ENCODE measurements at regions not wholly inside any gene's neighbourhood (a gene's known extent, or its start where the extent isn't known, plus 50 kb on each side); places are given as distances from the start of the nearest gene placed in this dataset.

DNA sequence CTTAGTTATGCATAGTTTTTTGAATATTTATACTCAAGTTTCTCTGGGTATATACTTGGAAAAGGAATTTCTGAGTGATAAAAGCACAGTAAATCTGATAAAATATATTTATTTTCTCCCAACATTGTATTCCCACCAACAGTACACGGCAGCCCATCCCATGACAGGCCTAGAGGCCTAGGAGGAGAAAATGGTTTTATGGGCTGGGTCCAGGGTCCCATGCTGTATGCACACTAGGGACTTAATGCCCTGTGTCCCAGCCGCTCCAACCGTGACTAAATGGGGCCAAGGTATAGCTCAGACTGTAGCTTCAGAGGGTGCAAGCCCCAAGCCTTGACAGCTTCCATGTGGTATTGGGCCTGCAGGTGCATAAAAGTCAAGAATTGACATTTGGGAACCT is 1007.7 kb downstream of the DSC3 start:
- Mint-ChIP-seq H3K36me3 (ENCODE audit: low read depth) (no peaks in the 10 kb centered on the region), H3K9me3 (peaks cover 4% of the 10 kb centered on the region), H3K27ac (no peak overlapping the region), H3K4me3 (no peak overlapping the region), H3K27me3 (no peaks in the 10 kb centered on the region), H3K4me1 (no peaks in the 10 kb centered on the region)
- DNase-seq, result no peak
- no peak for ATAC-seq (ENCODE audit: low read depth)
- ChIA-PET CTCF (no interaction called here), POLR2A (no interaction called here)
- intact Hi-C loops (cut with micrococcal nuclease), result no loop called here
- TF ChIP-seq, protein P1, sequence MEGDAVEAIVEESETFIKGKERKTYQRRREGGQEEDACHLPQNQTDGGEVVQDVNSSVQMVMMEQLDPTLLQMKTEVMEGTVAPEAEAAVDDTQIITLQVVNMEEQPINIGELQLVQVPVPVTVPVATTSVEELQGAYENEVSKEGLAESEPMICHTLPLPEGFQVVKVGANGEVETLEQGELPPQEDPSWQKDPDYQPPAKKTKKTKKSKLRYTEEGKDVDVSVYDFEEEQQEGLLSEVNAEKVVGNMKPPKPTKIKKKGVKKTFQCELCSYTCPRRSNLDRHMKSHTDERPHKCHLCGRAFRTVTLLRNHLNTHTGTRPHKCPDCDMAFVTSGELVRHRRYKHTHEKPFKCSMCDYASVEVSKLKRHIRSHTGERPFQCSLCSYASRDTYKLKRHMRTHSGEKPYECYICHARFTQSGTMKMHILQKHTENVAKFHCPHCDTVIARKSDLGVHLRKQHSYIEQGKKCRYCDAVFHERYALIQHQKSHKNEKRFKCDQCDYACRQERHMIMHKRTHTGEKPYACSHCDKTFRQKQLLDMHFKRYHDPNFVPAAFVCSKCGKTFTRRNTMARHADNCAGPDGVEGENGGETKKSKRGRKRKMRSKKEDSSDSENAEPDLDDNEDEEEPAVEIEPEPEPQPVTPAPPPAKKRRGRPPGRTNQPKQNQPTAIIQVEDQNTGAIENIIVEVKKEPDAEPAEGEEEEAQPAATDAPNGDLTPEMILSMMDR (IDR thresholded peaks at IDR 0.05), result no peak

DNA sequence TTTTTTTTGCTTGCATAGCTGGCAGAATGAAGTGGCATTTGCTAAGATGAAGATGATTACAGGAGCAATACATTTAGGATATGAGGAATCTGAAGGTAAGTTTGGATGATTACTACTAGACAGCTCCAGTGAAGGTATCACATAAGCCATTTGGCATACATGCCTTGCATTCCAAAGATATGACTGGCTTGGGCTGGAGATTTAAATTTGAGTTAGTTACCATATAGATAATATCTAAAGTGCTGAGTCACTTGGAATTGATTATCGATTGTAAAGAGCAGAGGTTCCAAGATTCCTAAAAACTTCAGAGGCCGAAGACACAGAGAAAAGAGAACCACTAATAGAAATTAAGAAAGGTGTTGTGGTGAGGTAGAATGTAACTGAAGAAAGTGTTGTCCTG is 1026.4 kb downstream of the DSC3 start:
- TF ChIP-seq, protein P1 (IDR thresholded peaks at IDR 0.05), result no peak
- H3K36me3 Mint-ChIP-seq (ENCODE audit: low read depth), result no peaks in the 10 kb centered on the region
- no peak overlapping the region for H3K4me3 Mint-ChIP-seq
- ChIA-PET POLR2A (no interaction called here), CTCF (no interaction called here)
- peaks cover 6% of the 10 kb centered on the region for H3K9me3 Mint-ChIP-seq
- intact Hi-C loops (cut with micrococcal nuclease), result no loop called here
- no peak overlapping the region for H3K27ac Mint-ChIP-seq
- ATAC-seq (ENCODE audit: low read depth), result no peak
- no peaks in the 10 kb centered on the region for H3K4me1 Mint-ChIP-seq
- H3K27me3 Mint-ChIP-seq, result no peaks in the 10 kb centered on the region
- no peak for DNase-seq

DNA sequence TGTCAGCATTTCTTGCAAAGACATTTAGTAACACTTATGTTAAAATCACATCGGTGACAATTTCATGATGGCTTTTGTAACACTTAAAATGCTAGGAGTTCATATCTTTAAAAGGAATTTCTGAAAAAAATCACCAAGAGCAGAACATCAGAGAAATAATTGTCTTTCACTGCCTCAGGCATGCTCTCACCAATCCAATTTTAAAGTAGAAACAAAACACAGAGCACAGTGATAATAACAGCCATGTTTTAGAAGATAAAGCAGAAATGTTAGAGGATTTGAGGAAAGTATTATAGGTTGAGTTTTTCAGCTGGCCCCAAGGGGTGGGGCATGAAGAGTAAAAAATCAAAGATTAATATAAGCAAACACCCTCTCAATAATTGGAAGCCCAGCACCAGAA is 1037.6 kb downstream of the DSC3 start:
- no peak for DNase-seq
- H3K27me3 Mint-ChIP-seq, result no peaks in the 10 kb centered on the region
- H3K9me3 Mint-ChIP-seq, result peaks cover 2% of the 10 kb centered on the region
- no peak overlapping the region for H3K27ac Mint-ChIP-seq
- ATAC-seq (ENCODE audit: low read depth), result no peak
- no peak overlapping the region for H3K4me3 Mint-ChIP-seq
- CTCF ChIA-PET, result no interaction called here
- POLR2A ChIA-PET, result no interaction called here
- TF ChIP-seq, protein P1 (IDR thresholded peaks at IDR 0.05), result no peak
- H3K36me3 Mint-ChIP-seq (ENCODE audit: low read depth), result no peaks in the 10 kb centered on the region
- H3K4me1 Mint-ChIP-seq, result no peaks in the 10 kb centered on the region
- intact Hi-C loops (cut with micrococcal nuclease), result no loop called here

DNA sequence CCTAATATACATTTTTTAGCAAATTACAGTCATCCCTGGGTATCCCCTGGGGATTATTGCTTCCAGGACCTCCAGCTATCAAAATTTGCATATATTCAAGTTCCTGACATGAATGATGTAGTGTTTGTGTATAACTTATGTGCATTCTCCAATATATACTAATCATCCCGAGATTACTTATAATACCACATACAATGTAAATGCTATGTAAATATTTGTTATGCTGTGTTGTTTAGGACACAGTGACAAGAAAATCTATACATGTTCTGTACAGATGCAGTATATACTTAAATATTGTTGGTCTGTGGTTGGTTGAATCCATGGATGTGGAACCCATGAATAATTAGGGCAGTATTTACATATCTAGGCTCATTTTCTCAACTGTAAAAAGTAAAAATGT is 1060.3 kb downstream of the DSC3 start:
- no peaks in the 10 kb centered on the region for H3K4me1 Mint-ChIP-seq
- no peak overlapping the region for H3K4me3 Mint-ChIP-seq
- intact Hi-C loops (cut with micrococcal nuclease), result no loop called here
- H3K27me3 Mint-ChIP-seq, result no peaks in the 10 kb centered on the region
- ATAC-seq (ENCODE audit: low read depth), result no peak
- DNase-seq, result no peak
- ChIA-PET CTCF (no interaction called here), POLR2A (no interaction called here)
- H3K27ac Mint-ChIP-seq, result no peak overlapping the region
- H3K36me3 Mint-ChIP-seq (ENCODE audit: low read depth), result no peaks in the 10 kb centered on the region
- peaks cover 6% of the 10 kb centered on the region for H3K9me3 Mint-ChIP-seq
- TF ChIP-seq, protein P1 (IDR thresholded peaks at IDR 0.05), result no peak

DNA sequence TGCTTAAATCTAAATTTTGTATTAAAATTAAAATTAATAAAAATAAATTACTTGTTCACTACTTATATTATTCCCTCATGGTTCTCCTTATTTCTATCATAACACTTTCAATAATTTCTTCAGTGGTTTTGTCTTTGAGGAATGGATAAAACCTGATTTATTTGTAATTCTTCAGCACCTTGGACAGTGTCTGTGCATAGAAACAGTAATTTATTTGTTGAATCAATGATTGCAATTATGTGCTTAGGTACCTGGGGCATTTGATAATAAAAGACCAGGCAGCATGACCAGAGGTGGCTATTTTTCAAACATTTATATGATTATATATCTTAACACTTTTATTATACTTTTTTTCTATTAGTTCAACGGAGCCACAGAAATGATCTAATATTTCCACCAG is 1062.7 kb downstream of the DSC3 start:
- TF ChIP-seq, protein P1 (IDR thresholded peaks at IDR 0.05), result no peak
- CTCF ChIA-PET, result interaction anchor here (0.7 kb wide), 1 partner anchor 10 kb away, joined by 3 read pairs; no protein-coding TSS in a partner anchor
- Mint-ChIP-seq H3K27ac (no peak overlapping the region), H3K36me3 (ENCODE audit: low read depth) (no peaks in the 10 kb centered on the region), H3K4me3 (no peak overlapping the region), H3K27me3 (no peaks in the 10 kb centered on the region), H3K9me3 (peaks cover 4% of the 10 kb centered on the region), H3K4me1 (no peaks in the 10 kb centered on the region)
- POLR2A ChIA-PET, result no interaction called here
- DNase-seq (no peak), ATAC-seq (ENCODE audit: low read depth) (no peak)
- intact Hi-C loops (cut with micrococcal nuclease), result no loop called here
